Hypothalamus (tissue), 51 donors: ENCODE measurements at regions not wholly inside any gene's neighbourhood (a gene's known extent, or its start where the extent isn't known, plus 50 kb on each side); places are given as distances from the start of the nearest gene placed in this dataset.

Source experiments
- DNase-seq, 51 donors: peaks; one replicate each; lab custom pipeline; 2025; lab: John Stamatoyannopoulos, UW

- DNase-seq = no peak
Measured at GRCh38 chr3:124679048-124679638, 51.1 kb upstream of the UMPS start.
